K562 (cell line): ENCODE measurements at regions not wholly inside any gene's neighbourhood (a gene's known extent, or its start where the extent isn't known, plus 50 kb on each side); places are given as distances from the start of the nearest gene placed in this dataset.

Experiments
- ATAC-seq: fragments of 200-7000 bp; cut with Tn5 transposase; 3 replicates; pipeline ENCODE4 v1.9.1; 2020; ENCODE audit warnings: moderate library complexity
- BruUV-seq: library from RNA; stranded (reverse); fragments of 400-500 nt; replicated peaks from 2 replicates; lab custom pipeline; 2021; lab: Mats Ljungman, UMichigan
- CTCF ChIA-PET: fragments of 300-600 bp; formaldehyde crosslinking; extraction: SDS; loops from one replicate; lab custom pipeline; 2021; ENCODE audit warnings: low intra/inter-chr PET ratio; lab: Yijun Ruan, JAX
- POLR2A ChIA-PET: fragments of 300-600, 350-650 bp; sonication (Branson Sonifier 250); formaldehyde crosslinking; extraction: SDS; loops from one replicate; lab custom pipeline; 2021; ENCODE audit warnings: antibody characterized with exemption, inconsistent platforms; lab: Yijun Ruan, JAX
- DNase-seq, 4 experiments: peaks; one replicate each; pipeline versions ENCODE4 v3.0.0 to v3.0.0-alpha.2; 2011 to 2018; ENCODE audit warnings: low spot score in 3 of 4, mixed read lengths in 3 of 4; ENCODE audit errors: extremely low read depth in 1 of 4
- FAIRE-seq: peaks from 2 replicates; lab custom pipeline; 2011; peaks lifted over from hg19 to GRCh38; lab: Jason Lieb, UNC
- H2AFZ ChIP-seq: 2 replicates; pipeline ENCODE4 v1.6.0; 2011; ENCODE audit warnings: low read depth, low read length, control low read depth, inconsistent platforms
- H3K27ac ChIP-seq: fragments of 200-600 bp; 3 replicates; pipeline ENCODE4 v1.8.0; 2011; ENCODE audit warnings: low read depth, mild to moderate bottlenecking, control low read depth, inconsistent platforms, low read length, moderate library complexity, mixed read lengths; ENCODE audit errors: extremely low read depth
- H3K27me3 ChIP-seq, 2 experiments: fragments of 300-600 bp in 1 of 2; 2 replicates in 1 of 2; 3 replicates in 1 of 2; pipeline versions ENCODE4 v1.6.0 to v1.8.0; 2011; ENCODE audit warnings: inconsistent platforms in 2 of 2, low read length in 2 of 2, mild to moderate bottlenecking in 1 of 2, mixed read lengths in 1 of 2, moderate library complexity in 1 of 2; ENCODE audit not compliant: control insufficient read depth in 2 of 2, insufficient read depth in 2 of 2
- H3K36me3 ChIP-seq: fragments of 300-600 bp; 3 replicates; pipeline ENCODE4 v1.8.0; 2011; ENCODE audit warnings: mild to moderate bottlenecking, low read length, inconsistent platforms; ENCODE audit not compliant: control insufficient read depth, insufficient read depth
- H3K4me1 ChIP-seq, 2 experiments: fragments of 200-600 bp in 1 of 2; replicated peaks in 1 of 2; 2 replicates in 1 of 2; 3 replicates in 1 of 2; pipeline versions ENCODE4 v1.5.1 to v1.8.0; 2011; ENCODE audit warnings: inconsistent platforms in 2 of 2, low read length in 2 of 2, mild to moderate bottlenecking in 1 of 2, mixed read lengths in 1 of 2, moderate library complexity in 1 of 2; ENCODE audit not compliant: control insufficient read depth in 2 of 2, insufficient read depth in 2 of 2
- H3K4me2 ChIP-seq: 2 replicates; pipeline ENCODE4 v1.6.1; 2011; ENCODE audit warnings: low read length, control low read depth, inconsistent platforms, mixed read lengths; ENCODE audit not compliant: insufficient read depth
- H3K4me3 ChIP-seq: fragments of 200-600 bp; sonication (generic), shearing (Covaris generic); 2 replicates; pipeline ENCODE4 v1.5.1; 2016; ENCODE audit warnings: control low read depth, inconsistent platforms
- H3K79me2 ChIP-seq: fragments of 200-600 bp; 3 replicates; pipeline ENCODE4 v1.8.0; 2011; ENCODE audit warnings: low read length, inconsistent platforms; ENCODE audit not compliant: control insufficient read depth, insufficient read depth
- H3K9ac ChIP-seq, 2 experiments: 2 replicates each; pipeline versions ENCODE4 v1.6.0 to v1.6.1; 2011; ENCODE audit warnings: low read depth in 2 of 2, low read length in 2 of 2, control low read depth in 1 of 2, inconsistent platforms in 1 of 2, mild to moderate bottlenecking in 1 of 2, mixed read lengths in 1 of 2; ENCODE audit not compliant: insufficient read depth in 1 of 2
- H3K9me1 ChIP-seq: one replicate; pipeline ENCODE4 v1.6.0; 2011; ENCODE audit warnings: inconsistent platforms, mild to moderate bottlenecking, low read length, moderate library complexity; ENCODE audit not compliant: control insufficient read depth, insufficient read depth
- H3K9me3 ChIP-seq: replicated peaks from 2 replicates; pipeline ENCODE4 v1.5.1; 2011; ENCODE audit warnings: low read depth, low read length, inconsistent platforms; ENCODE audit not compliant: control insufficient read depth, insufficient read depth
- H4K20me1 ChIP-seq: replicated peaks from 2 replicates; pipeline ENCODE4 v1.6.1; 2011; ENCODE audit warnings: low read length, inconsistent platforms, mixed read lengths; ENCODE audit not compliant: control insufficient read depth, insufficient read depth
- ATF7 ChIP-seq: fragments of 450-650 bp; IDR thresholded peaks from 2 replicates; pipeline ENCODE4 v1.7.1; 2014; ENCODE audit warnings: mild to moderate bottlenecking, moderate library complexity
- CBFB ChIP-seq: sonication (generic); formaldehyde crosslinking; IDR thresholded peaks from 2 replicates; pipeline ENCODE4 v1.4.0; 2020; ENCODE audit warnings: mild to moderate bottlenecking, missing genetic modification reagents
- JUND ChIP-seq, 2 experiments: IDR thresholded peaks; 2 replicates in 1 of 2; 3 replicates in 1 of 2; pipeline ENCODE4 v1.6.1; 2011; ENCODE audit warnings: borderline replicate concordance in 2 of 2, low read depth in 2 of 2, low read length in 2 of 2, improper control_type of control experiment in 1 of 2, missing biosample characterization in 1 of 2, missing genetic modification characterization in 1 of 2, missing genetic modification reagents in 1 of 2
- SIRT6 ChIP-seq: IDR thresholded peaks from one replicate; pipeline ENCODE4 v1.6.1; 2012; ENCODE audit warnings: low read depth, mild to moderate bottlenecking, control low read depth, inconsistent platforms, low read length, moderate library complexity
- XRCC5 ChIP-seq: fragments of 200-400 bp; formaldehyde crosslinking; IDR thresholded peaks from 2 replicates; pipeline ENCODE4 v1.6.1; 2017; ENCODE audit warnings: low read depth, mild to moderate bottlenecking, low read length
- ZFPM2 ChIP-seq: fragments of 250-450 bp; sonication (Bioruptor Pico); IDR thresholded peaks from 2 replicates; pipeline ENCODE4 v1.5.1; 2022; ENCODE audit warnings: mild to moderate bottlenecking
- ZNF384 ChIP-seq: IDR thresholded peaks from 2 replicates; pipeline ENCODE4 v1.6.1; 2012; ENCODE audit warnings: low read depth, low read length, improper control_type of control experiment
- WGBS: fragments of 100-300 bp; shearing (Covaris generic); methylation state at CpG from one replicate; pipeline ENCODE4 v1.1.6; 2016; ENCODE audit warnings: low coverage, mixed read lengths; ENCODE audit not compliant: insufficient coverage; ENCODE audit errors: missing lambda C conversion rate; 5-methylcytosine and 5-hydroxymethylcytosine counted together
- in situ Hi-C: fragments of 300-500 bp; cut with MboI; formaldehyde crosslinking; loops from 4 replicates; pipeline ENCODE4 v1.15.0; 2018; ENCODE audit warnings: inconsistent platforms, mixed read lengths
- intact Hi-C: fragments of 100-400 bp; cut with micrococcal nuclease; formaldehyde crosslinking; loops from 2 replicates; pipeline ENCODE4 v1.14.2; 2022
- TF ChIP-seq, protein P1 (sequence below): sonication (generic); formaldehyde crosslinking; IDR thresholded peaks from 2 replicates; pipeline ENCODE4 v1.8.0; 2023; ENCODE audit warnings: mild to moderate bottlenecking, missing genetic modification reagents
- TF ChIP-seq, protein P2 (sequence below): fragments of 200-400 bp; formaldehyde crosslinking; IDR thresholded peaks from 2 replicates; pipeline ENCODE4 v1.6.1; 2017; ENCODE audit warnings: mild to moderate bottlenecking, low read depth, low read length, moderate library complexity

DNA sequence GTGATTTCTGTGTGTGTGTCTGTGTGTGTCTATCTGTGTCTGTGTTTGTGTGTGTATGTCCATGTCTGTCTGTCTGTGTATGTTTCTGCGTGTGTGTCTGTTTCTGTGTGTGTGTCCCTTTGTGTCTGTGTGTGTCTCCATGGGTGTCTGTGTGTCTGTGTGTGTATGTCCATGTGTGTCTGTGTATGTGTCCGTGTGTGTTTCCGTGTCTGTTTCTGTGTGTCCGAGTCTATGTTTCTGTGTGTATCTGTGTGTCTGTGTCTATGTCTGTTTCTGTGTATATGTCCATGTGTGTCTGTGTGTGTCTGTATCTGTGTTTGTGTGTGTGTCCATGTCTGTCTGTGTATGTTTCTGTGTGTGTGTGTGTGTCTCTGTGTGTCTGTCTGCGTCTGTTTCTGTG is 276.3 kb upstream of the SOX1 start:
- TF ChIP-seq, protein P1, sequence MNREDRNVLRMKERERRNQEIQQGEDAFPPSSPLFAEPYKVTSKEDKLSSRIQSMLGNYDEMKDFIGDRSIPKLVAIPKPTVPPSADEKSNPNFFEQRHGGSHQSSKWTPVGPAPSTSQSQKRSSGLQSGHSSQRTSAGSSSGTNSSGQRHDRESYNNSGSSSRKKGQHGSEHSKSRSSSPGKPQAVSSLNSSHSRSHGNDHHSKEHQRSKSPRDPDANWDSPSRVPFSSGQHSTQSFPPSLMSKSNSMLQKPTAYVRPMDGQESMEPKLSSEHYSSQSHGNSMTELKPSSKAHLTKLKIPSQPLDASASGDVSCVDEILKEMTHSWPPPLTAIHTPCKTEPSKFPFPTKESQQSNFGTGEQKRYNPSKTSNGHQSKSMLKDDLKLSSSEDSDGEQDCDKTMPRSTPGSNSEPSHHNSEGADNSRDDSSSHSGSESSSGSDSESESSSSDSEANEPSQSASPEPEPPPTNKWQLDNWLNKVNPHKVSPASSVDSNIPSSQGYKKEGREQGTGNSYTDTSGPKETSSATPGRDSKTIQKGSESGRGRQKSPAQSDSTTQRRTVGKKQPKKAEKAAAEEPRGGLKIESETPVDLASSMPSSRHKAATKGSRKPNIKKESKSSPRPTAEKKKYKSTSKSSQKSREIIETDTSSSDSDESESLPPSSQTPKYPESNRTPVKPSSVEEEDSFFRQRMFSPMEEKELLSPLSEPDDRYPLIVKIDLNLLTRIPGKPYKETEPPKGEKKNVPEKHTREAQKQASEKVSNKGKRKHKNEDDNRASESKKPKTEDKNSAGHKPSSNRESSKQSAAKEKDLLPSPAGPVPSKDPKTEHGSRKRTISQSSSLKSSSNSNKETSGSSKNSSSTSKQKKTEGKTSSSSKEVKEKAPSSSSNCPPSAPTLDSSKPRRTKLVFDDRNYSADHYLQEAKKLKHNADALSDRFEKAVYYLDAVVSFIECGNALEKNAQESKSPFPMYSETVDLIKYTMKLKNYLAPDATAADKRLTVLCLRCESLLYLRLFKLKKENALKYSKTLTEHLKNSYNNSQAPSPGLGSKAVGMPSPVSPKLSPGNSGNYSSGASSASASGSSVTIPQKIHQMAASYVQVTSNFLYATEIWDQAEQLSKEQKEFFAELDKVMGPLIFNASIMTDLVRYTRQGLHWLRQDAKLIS (CRISPR knock-in tag) = no peak
- TF ChIP-seq ZNF384 (no peak), ZFPM2 (no peak), XRCC5 (no peak), SIRT6 (no peak), JUND (IDR thresholded peaks at IDR 0.05; ENCODE audit: borderline replicate concordance, low read depth, low read length) (no peak), JUND (tag; IDR thresholded peaks at IDR 0.05; ENCODE audit: borderline replicate concordance, low read depth, low read length) (no peak), CBFB (no peak), ATF7 (no peak)
- TF ChIP-seq, protein P2, sequence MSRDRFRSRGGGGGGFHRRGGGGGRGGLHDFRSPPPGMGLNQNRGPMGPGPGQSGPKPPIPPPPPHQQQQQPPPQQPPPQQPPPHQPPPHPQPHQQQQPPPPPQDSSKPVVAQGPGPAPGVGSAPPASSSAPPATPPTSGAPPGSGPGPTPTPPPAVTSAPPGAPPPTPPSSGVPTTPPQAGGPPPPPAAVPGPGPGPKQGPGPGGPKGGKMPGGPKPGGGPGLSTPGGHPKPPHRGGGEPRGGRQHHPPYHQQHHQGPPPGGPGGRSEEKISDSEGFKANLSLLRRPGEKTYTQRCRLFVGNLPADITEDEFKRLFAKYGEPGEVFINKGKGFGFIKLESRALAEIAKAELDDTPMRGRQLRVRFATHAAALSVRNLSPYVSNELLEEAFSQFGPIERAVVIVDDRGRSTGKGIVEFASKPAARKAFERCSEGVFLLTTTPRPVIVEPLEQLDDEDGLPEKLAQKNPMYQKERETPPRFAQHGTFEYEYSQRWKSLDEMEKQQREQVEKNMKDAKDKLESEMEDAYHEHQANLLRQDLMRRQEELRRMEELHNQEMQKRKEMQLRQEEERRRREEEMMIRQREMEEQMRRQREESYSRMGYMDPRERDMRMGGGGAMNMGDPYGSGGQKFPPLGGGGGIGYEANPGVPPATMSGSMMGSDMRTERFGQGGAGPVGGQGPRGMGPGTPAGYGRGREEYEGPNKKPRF = no peak
- DNase-seq (no peak), ATAC-seq (no peak), FAIRE-seq (no peak)
- H3K27me3 ChIP-seq = no peaks in the 10 kb centered on the region
- no peaks in the 10 kb centered on the region for H4K20me1 ChIP-seq
- ChIA-PET CTCF (no interaction called here), POLR2A (no interaction called here)
- H3K79me2 ChIP-seq = no peaks in the 10 kb centered on the region
- H3K9me1 ChIP-seq = no peaks in the 10 kb centered on the region
- BruUV-seq = no TSS peak
- H3K4me3 ChIP-seq = no peak overlapping the region
- in situ Hi-C loops = no loop called here
- no peak overlapping the region for H3K27ac ChIP-seq
- 0% methylated on average over 5 of the region's 5 CpGs for WGBS
- no peaks in the 10 kb centered on the region for H3K9me3 ChIP-seq
- intact Hi-C loops = no loop called here
- no peak overlapping the region for H3K4me2 ChIP-seq
- no peaks in the 10 kb centered on the region for H3K36me3 ChIP-seq
- no peak overlapping the region for H3K9ac ChIP-seq
- H2AFZ ChIP-seq = no peak overlapping the region
- no peaks in the 10 kb centered on the region for H3K4me1 ChIP-seq
